ENCODE measurements at regions not wholly inside any gene's neighbourhood (a gene's known extent, or its start where the extent isn't known, plus 50 kb on each side); places are given as distances from the start of the nearest gene placed in this dataset.

GRCh38 chr6:132227904-132228303 lies 173.4 kb downstream of the MOXD1 start:
- H3K27me3 ChIP-seq (ENCODE audit: insufficient read depth, insufficient read length): no peaks in the 10 kb centered on the region
- H3K36me3 ChIP-seq (ENCODE audit: insufficient read depth, insufficient read length, low read length): no peaks in the 10 kb centered on the region
- H3K4me3 ChIP-seq (ENCODE audit: insufficient read length, low read depth): no peak overlapping the region
- no peak overlapping the region for H3K9ac ChIP-seq (ENCODE audit: insufficient read length, low read depth)
- peaks cover 7% of the 10 kb centered on the region for H3K9me3 ChIP-seq (ENCODE audit: insufficient read depth, low read length)
- no peaks in the 10 kb centered on the region for H3K4me1 ChIP-seq (ENCODE audit: insufficient read depth, insufficient read length)
- no peak for DNase-seq (ENCODE audit: low read depth, low spot score)
- no peak for TF ChIP-seq SUZ12 (IDR thresholded peaks at IDR 0.05; ENCODE audit: extremely low read depth, insufficient read depth, insufficient read length)
- TF ChIP-seq ZNF274 (IDR thresholded peaks at IDR 0.05; ENCODE audit: low read depth, low read length): no peak
- no peak for TF ChIP-seq YY1 (IDR thresholded peaks at IDR 0.05; ENCODE audit: insufficient read depth, insufficient read length)

GRCh38 chr6:132224943-132225342 lies 176.3 kb downstream of the MOXD1 start:
- H3K4me1 ChIP-seq (ENCODE audit: insufficient read depth, insufficient read length): no peaks in the 10 kb centered on the region
- DNase-seq (ENCODE audit: low read depth, low spot score): no peak
- peaks cover 7% of the 10 kb centered on the region for H3K9me3 ChIP-seq (ENCODE audit: insufficient read depth, low read length)
- H3K36me3 ChIP-seq (ENCODE audit: insufficient read depth, insufficient read length, low read length): no peaks in the 10 kb centered on the region
- H3K4me3 ChIP-seq (ENCODE audit: insufficient read length, low read depth): no peak overlapping the region
- no peak overlapping the region for H3K9ac ChIP-seq (ENCODE audit: insufficient read length, low read depth)
- H3K27me3 ChIP-seq (ENCODE audit: insufficient read depth, insufficient read length): no peaks in the 10 kb centered on the region
- TF ChIP-seq ZNF274 (IDR thresholded peaks at IDR 0.05; ENCODE audit: low read depth, low read length) (no peak), SUZ12 (IDR thresholded peaks at IDR 0.05; ENCODE audit: extremely low read depth, insufficient read depth, insufficient read length) (no peak), YY1 (IDR thresholded peaks at IDR 0.05; ENCODE audit: insufficient read depth, insufficient read length) (no peak)

GRCh38 chr6:132220800-132221199 lies 180.5 kb downstream of the MOXD1 start:
- H3K9ac ChIP-seq (ENCODE audit: insufficient read length, low read depth): no peak overlapping the region
- H3K4me3 ChIP-seq (ENCODE audit: insufficient read length, low read depth): no peak overlapping the region
- H3K9me3 ChIP-seq (ENCODE audit: insufficient read depth, low read length): no peaks in the 10 kb centered on the region; the same call in 1 of the 2 replicates
- TF ChIP-seq ZNF274 (IDR thresholded peaks at IDR 0.05; ENCODE audit: low read depth, low read length) (no peak), YY1 (IDR thresholded peaks at IDR 0.05; ENCODE audit: insufficient read depth, insufficient read length) (no peak), SUZ12 (IDR thresholded peaks at IDR 0.05; ENCODE audit: extremely low read depth, insufficient read depth, insufficient read length) (no peak)
- DNase-seq (ENCODE audit: low read depth, low spot score): no peak
- no peaks in the 10 kb centered on the region for H3K36me3 ChIP-seq (ENCODE audit: insufficient read depth, insufficient read length, low read length)
- no peaks in the 10 kb centered on the region for H3K4me1 ChIP-seq (ENCODE audit: insufficient read depth, insufficient read length)
- no peaks in the 10 kb centered on the region for H3K27me3 ChIP-seq (ENCODE audit: insufficient read depth, insufficient read length)

- no peak overlapping the region for H3K9ac ChIP-seq (ENCODE audit: insufficient read length, low read depth)
- H3K36me3 ChIP-seq (ENCODE audit: insufficient read depth, insufficient read length, low read length): no peaks in the 10 kb centered on the region
- H3K27me3 ChIP-seq (ENCODE audit: insufficient read depth, insufficient read length): no peaks in the 10 kb centered on the region
- DNase-seq (ENCODE audit: low read depth, low spot score): no peak
- H3K4me3 ChIP-seq (ENCODE audit: insufficient read length, low read depth): no peak overlapping the region
- H3K4me1 ChIP-seq (ENCODE audit: insufficient read depth, insufficient read length): no peaks in the 10 kb centered on the region
- TF ChIP-seq YY1 (IDR thresholded peaks at IDR 0.05; ENCODE audit: insufficient read depth, insufficient read length): no peak
- no peak for TF ChIP-seq SUZ12 (IDR thresholded peaks at IDR 0.05; ENCODE audit: extremely low read depth, insufficient read depth, insufficient read length)
- no peak for TF ChIP-seq ZNF274 (IDR thresholded peaks at IDR 0.05; ENCODE audit: low read depth, low read length)
- H3K9me3 ChIP-seq (ENCODE audit: insufficient read depth, low read length): no peaks in the 10 kb centered on the region; the same call in 1 of the 2 replicates
Measured at GRCh38 chr6:132219901-132220300, 181.4 kb downstream of the MOXD1 start.

GRCh38 chr6:132218059-132218696 lies 183.1 kb downstream of the MOXD1 start:
- no peak for TF ChIP-seq YY1 (IDR thresholded peaks at IDR 0.05; ENCODE audit: insufficient read depth, insufficient read length)
- no peak for TF ChIP-seq ZNF274 (IDR thresholded peaks at IDR 0.05; ENCODE audit: low read depth, low read length)
- no peak for TF ChIP-seq SUZ12 (IDR thresholded peaks at IDR 0.05; ENCODE audit: extremely low read depth, insufficient read depth, insufficient read length)
- Histone ChIP-seq H3K4me3 (ENCODE audit: insufficient read length, low read depth) (no peak overlapping the region), H3K36me3 (ENCODE audit: insufficient read depth, insufficient read length, low read length) (no peaks in the 10 kb centered on the region), H3K9me3 (ENCODE audit: insufficient read depth, low read length) (no peaks in the 10 kb centered on the region), H3K27me3 (ENCODE audit: insufficient read depth, insufficient read length) (no peaks in the 10 kb centered on the region), H3K9ac (ENCODE audit: insufficient read length, low read depth) (no peak overlapping the region), H3K4me1 (ENCODE audit: insufficient read depth, insufficient read length) (no peaks in the 10 kb centered on the region)
- DNase-seq (ENCODE audit: low read depth, low spot score): no peak

GRCh38 chr6:132215805-132216204 lies 185.5 kb downstream of the MOXD1 start:
- no peak for DNase-seq (ENCODE audit: low read depth, low spot score)
- H3K4me3 ChIP-seq (ENCODE audit: insufficient read length, low read depth): no peak overlapping the region
- no peaks in the 10 kb centered on the region for H3K4me1 ChIP-seq (ENCODE audit: insufficient read depth, insufficient read length)
- no peaks in the 10 kb centered on the region for H3K27me3 ChIP-seq (ENCODE audit: insufficient read depth, insufficient read length)
- H3K36me3 ChIP-seq (ENCODE audit: insufficient read depth, insufficient read length, low read length): no peaks in the 10 kb centered on the region
- H3K9me3 ChIP-seq (ENCODE audit: insufficient read depth, low read length): no peaks in the 10 kb centered on the region
- TF ChIP-seq YY1 (IDR thresholded peaks at IDR 0.05; ENCODE audit: insufficient read depth, insufficient read length) (no peak), ZNF274 (IDR thresholded peaks at IDR 0.05; ENCODE audit: low read depth, low read length) (no peak), SUZ12 (IDR thresholded peaks at IDR 0.05; ENCODE audit: extremely low read depth, insufficient read depth, insufficient read length) (no peak)
- no peak overlapping the region for H3K9ac ChIP-seq (ENCODE audit: insufficient read length, low read depth)

- Histone ChIP-seq H3K4me3 (ENCODE audit: insufficient read length, low read depth) (no peak overlapping the region), H3K27me3 (ENCODE audit: insufficient read depth, insufficient read length) (no peaks in the 10 kb centered on the region), H3K4me1 (ENCODE audit: insufficient read depth, insufficient read length) (no peaks in the 10 kb centered on the region), H3K36me3 (ENCODE audit: insufficient read depth, insufficient read length, low read length) (no peaks in the 10 kb centered on the region), H3K9ac (ENCODE audit: insufficient read length, low read depth) (no peak overlapping the region), H3K9me3 (ENCODE audit: insufficient read depth, low read length) (peaks cover 7% of the 10 kb centered on the region; the same call in 1 of the 2 replicates)
- no peak for DNase-seq (ENCODE audit: low read depth, low spot score)
- TF ChIP-seq YY1 (IDR thresholded peaks at IDR 0.05; ENCODE audit: insufficient read depth, insufficient read length): no peak
- TF ChIP-seq ZNF274 (IDR thresholded peaks at IDR 0.05; ENCODE audit: low read depth, low read length): no peak
- TF ChIP-seq SUZ12 (IDR thresholded peaks at IDR 0.05; ENCODE audit: extremely low read depth, insufficient read depth, insufficient read length): no peak
Measured at GRCh38 chr6:132214716-132215115, 186.6 kb downstream of the MOXD1 start.
